Choroid plexus epithelial cell (primary cell): ENCODE measurements at regions not wholly inside any gene's neighbourhood (a gene's known extent, or its start where the extent isn't known, plus 50 kb on each side); places are given as distances from the start of the nearest gene placed in this dataset.

Experiments used
- DNase-seq: peaks from one replicate; pipeline ENCODE4 v3.0.0-alpha.2; 2010; ENCODE audit warnings: low read depth
- H3K4me3 ChIP-seq: 2 replicates; pipeline ENCODE4 v1.5.1; 2011; ENCODE audit warnings: low read depth, mild to moderate bottlenecking, control low read depth, low read length, moderate library complexity
- CTCF ChIP-seq: conservative IDR thresholded peaks from 2 replicates; pipeline ENCODE4 v1.5.1; 2011; ENCODE audit warnings: low read depth, mild to moderate bottlenecking, control low read depth, inconsistent platforms, low read length, moderate library complexity

- H3K4me3 ChIP-seq = no peak overlapping the region
- DNase-seq = no peak
- TF ChIP-seq CTCF = no peak
These were observed 68.3 kb upstream of the KIF16B start for GRCh38 chr20:16641511-16642023.

GRCh38 chr20:16639027-16639941 is 66.0 kb upstream of the KIF16B start:
- H3K4me3 ChIP-seq = no peak overlapping the region
- DNase-seq = no peak
- no peak for TF ChIP-seq CTCF

- no peak for TF ChIP-seq CTCF
- H3K4me3 ChIP-seq = no peak overlapping the region
- DNase-seq = no peak
These were observed 64.5 kb upstream of the KIF16B start for GRCh38 chr20:16637797-16638196.

GRCh38 chr20:16626849-16627248 is 53.6 kb upstream of the KIF16B start:
- no peak overlapping the region for H3K4me3 ChIP-seq
- no peak for DNase-seq
- no peak for TF ChIP-seq CTCF

GRCh38 chr20:16624106-16624505 is 50.9 kb upstream of the KIF16B start:
- DNase-seq = no peak
- H3K4me3 ChIP-seq = no peak overlapping the region
- no peak for TF ChIP-seq CTCF
